Sigmoid colon (tissue), 6 donors: ENCODE measurements at regions not wholly inside any gene's neighbourhood (a gene's known extent, or its start where the extent isn't known, plus 50 kb on each side); places are given as distances from the start of the nearest gene placed in this dataset.

Source experiments
- DNase-seq: peaks from one replicate; pipeline ENCODE4 v3.0.0-alpha.2; 2019
- H3K27ac ChIP-seq, 4 donors: fragments of 200-600 bp; sonication (generic); one replicate each; pipeline ENCODE4 v1.5.1; 2016 to 2019; ENCODE audit warnings: mild to moderate bottlenecking in 1 of 4
- H3K27me3 ChIP-seq, 3 donors: fragments of 200-600 bp; sonication (generic); one replicate each; pipeline ENCODE4 v1.5.1; 2019; ENCODE audit warnings: mild to moderate bottlenecking in 1 of 3
- H3K36me3 ChIP-seq, 4 donors: fragments of 200-600 bp; sonication (generic); one replicate each; pipeline ENCODE4 v1.5.1; 2016 to 2019
- H3K4me1 ChIP-seq, 4 donors: fragments of 200-600 bp; sonication (generic); one replicate each; pipeline ENCODE4 v1.5.1; 2017 to 2019
- H3K4me3 ChIP-seq, 4 donors: fragments of 200-600 bp; sonication (generic); one replicate each; pipeline ENCODE4 v1.5.1; 2017 to 2019; ENCODE audit warnings: mild to moderate bottlenecking in 2 of 4, moderate library complexity in 1 of 4
- H3K9me3 ChIP-seq, 4 donors: fragments of 200-600 bp in 3 of 4; sonication (generic) in 3 of 4; one replicate each; pipeline versions ENCODE4 v1.5.1 to v1.6.1; 2013 to 2019
- CTCF ChIP-seq, 4 experiments: fragments of 450-650 bp in 3 of 4; fragments of 200-600 bp in 1 of 4; IDR thresholded peaks; one replicate each; pipeline ENCODE4 v1.5.1; 2016 to 2019; ENCODE audit warnings: antibody characterized with exemption in 4 of 4, mild to moderate bottlenecking in 3 of 4, moderate library complexity in 2 of 4
- EP300 ChIP-seq, 4 donors: sonication (generic); formaldehyde crosslinking; IDR thresholded peaks; one replicate each; pipeline ENCODE4 v1.6.1; 2017; ENCODE audit warnings: antibody characterized with exemption in 4 of 4
- POLR2A ChIP-seq, 2 donors: fragments of 450-650 bp; IDR thresholded peaks; one replicate each; pipeline ENCODE4 v1.6.1; 2016; ENCODE audit warnings: antibody characterized with exemption in 2 of 2, mild to moderate bottlenecking in 2 of 2, moderate library complexity in 2 of 2
- POLR2AphosphoS5 ChIP-seq, 4 donors: sonication (generic); formaldehyde crosslinking; IDR thresholded peaks; one replicate each; pipeline ENCODE4 v1.6.1; 2017; ENCODE audit warnings: antibody characterized with exemption in 4 of 4
- WGBS, 2 donors: extraction: QIAGEN DNeasy Blood & Tissue Kit; methylation state at CpG; one replicate each; pipeline ENCODE4 v1.1.7; 2013; 5-methylcytosine and 5-hydroxymethylcytosine counted together
- intact Hi-C: fragments of 100-400 bp; cut with DNase I; formaldehyde crosslinking; loops from one replicate; pipeline ENCODE4 v1.15.1; 2023
- donor health status: healthy with polysubstance abuse.
- donor health status: healthy.

GRCh38 chr12:3353621-3354020 is 137.4 kb upstream of the PRMT8 start:
- no peak for DNase-seq

GRCh38 chr12:3354586-3354985 is 136.4 kb upstream of the PRMT8 start:
- 86 to 88% methylated on average over 3 of the region's 3 CpGs for WGBS, 2 donors
- H3K4me3 ChIP-seq, result no peak overlapping the region
- intact Hi-C loops, result no loop called here
- no peaks in the 10 kb centered on the region for H3K27me3 ChIP-seq
- H3K4me1 ChIP-seq, result no peaks in the 10 kb centered on the region
- no peak for DNase-seq
- no peaks in the 10 kb centered on the region for H3K9me3 ChIP-seq
- TF ChIP-seq CTCF (IDR thresholded peaks at IDR 0.05), result no peak
- TF ChIP-seq POLR2AphosphoS5 (IDR thresholded peaks at IDR 0.05), result no peak
- TF ChIP-seq EP300 (IDR thresholded peaks at IDR 0.05), result no peak
- no peak for TF ChIP-seq POLR2A (IDR thresholded peaks at IDR 0.05)
- no peak overlapping the region for H3K27ac ChIP-seq
- H3K36me3 ChIP-seq, result no peaks in the 10 kb centered on the region

More at GRCh38 chr12:3353621-3354020, 137.4 kb upstream of the PRMT8 start:
- Histone ChIP-seq H3K27me3 (no peaks in the 10 kb centered on the region), H3K4me3 (no peak overlapping the region), H3K4me1 (no peaks in the 10 kb centered on the region), H3K36me3 (no peaks in the 10 kb centered on the region), H3K27ac (no peak overlapping the region), H3K9me3 (no peaks in the 10 kb centered on the region)
- WGBS, 2 donors, result 88 to 92% methylated on average over 9 of the region's 9 CpGs
- no peak for TF ChIP-seq CTCF (IDR thresholded peaks at IDR 0.05)
- intact Hi-C loops, result no loop called here

GRCh38 chr12:3355378-3355900 is 135.6 kb upstream of the PRMT8 start:
- no peak for DNase-seq
- no peak overlapping the region for H3K27ac ChIP-seq
- H3K4me1 ChIP-seq, result no peaks in the 10 kb centered on the region
- intact Hi-C loops, result no loop called here
- WGBS, 2 donors, result 70 to 82% methylated on average over 9 of the region's 9 CpGs
- no peaks in the 10 kb centered on the region for H3K36me3 ChIP-seq
- H3K9me3 ChIP-seq, result no peaks in the 10 kb centered on the region
- H3K4me3 ChIP-seq, result no peak overlapping the region
- no peaks in the 10 kb centered on the region for H3K27me3 ChIP-seq
- no peak for TF ChIP-seq POLR2AphosphoS5 (IDR thresholded peaks at IDR 0.05)
- TF ChIP-seq EP300 (IDR thresholded peaks at IDR 0.05), result no peak
- TF ChIP-seq POLR2A (IDR thresholded peaks at IDR 0.05), result no peak
- no peak for TF ChIP-seq CTCF (IDR thresholded peaks at IDR 0.05)

- Histone ChIP-seq H3K9me3 (no peaks in the 10 kb centered on the region), H3K36me3 (no peaks in the 10 kb centered on the region), H3K27me3 (peaks cover 0 to 16% (median 5%) of the 10 kb centered on the region in 3 donors), H3K4me1 (no peaks in the 10 kb centered on the region), H3K27ac (no peak overlapping the region), H3K4me3 (no peak overlapping the region)
- WGBS, 2 donors, result 89 to 90% methylated on average over 8 of the region's 8 CpGs
- TF ChIP-seq EP300 (IDR thresholded peaks at IDR 0.05), result no peak
- TF ChIP-seq CTCF (IDR thresholded peaks at IDR 0.05), result no peak
- TF ChIP-seq POLR2A (IDR thresholded peaks at IDR 0.05), result no peak
- TF ChIP-seq POLR2AphosphoS5 (IDR thresholded peaks at IDR 0.05), result no peak
- intact Hi-C loops, result no loop called here
- no peak for DNase-seq
Observed at GRCh38 chr12:3357950-3358525, 133.0 kb upstream of the PRMT8 start.

GRCh38 chr12:3359478-3359877 is 131.5 kb upstream of the PRMT8 start:
- no peaks in the 10 kb centered on the region for H3K4me1 ChIP-seq
- no peak for DNase-seq
- no peaks in the 10 kb centered on the region for H3K9me3 ChIP-seq
- intact Hi-C loops, result no loop called here
- WGBS, 2 donors, result 90 to 94% methylated on average over 2 of the region's 2 CpGs
- H3K27ac ChIP-seq, result no peak overlapping the region
- H3K36me3 ChIP-seq, result no peaks in the 10 kb centered on the region
- TF ChIP-seq POLR2AphosphoS5 (IDR thresholded peaks at IDR 0.05) (no peak), POLR2A (IDR thresholded peaks at IDR 0.05) (no peak), EP300 (IDR thresholded peaks at IDR 0.05) (no peak), CTCF (IDR thresholded peaks at IDR 0.05) (no peak)
- peaks cover 2 to 31% (median 18%) of the 10 kb centered on the region in 3 donors for H3K27me3 ChIP-seq
- no peak overlapping the region for H3K4me3 ChIP-seq
